GM12892 (cell line): ENCODE measurements at regions not wholly inside any gene's neighbourhood (a gene's known extent, or its start where the extent isn't known, plus 50 kb on each side); places are given as distances from the start of the nearest gene placed in this dataset.

Experiments
- POLR2A ChIP-seq: IDR thresholded peaks from 2 replicates; pipeline ENCODE4 v1.6.1; 2011; ENCODE audit warnings: low read depth, low read length, control low read depth
- POLR2AphosphoS5 ChIP-seq: IDR thresholded peaks from 2 replicates; pipeline ENCODE4 v1.6.1; 2011; ENCODE audit warnings: low read depth, low read length, control low read depth

- TF ChIP-seq POLR2AphosphoS5, result no peak
- TF ChIP-seq POLR2A, result no peak
Observed at GRCh38 chr2:66340521-66340920, 94.4 kb upstream of the MEIS1 start.
